DND-41 (cell line): ENCODE measurements at regions not wholly inside any gene's neighbourhood (a gene's known extent, or its start where the extent isn't known, plus 50 kb on each side); places are given as distances from the start of the nearest gene placed in this dataset.

Experiments used
- CTCF ChIP-seq: IDR thresholded peaks from 2 replicates; pipeline ENCODE4 v1.5.1; 2012; ENCODE audit warnings: borderline replicate concordance, low read length, moderate library complexity, mild to moderate bottlenecking; ENCODE audit not compliant: poor library complexity, severe bottlenecking; ENCODE audit errors: extremely low read depth
- EZH2 ChIP-seq: IDR thresholded peaks from 3 replicates; pipeline ENCODE4 v1.6.1; 2012; ENCODE audit warnings: borderline replicate concordance, low read depth, mild to moderate bottlenecking, moderate library complexity, low read length, inconsistent platforms; ENCODE audit not compliant: severe bottlenecking

GRCh38 chr11:64482588-64482987 is 73.2 kb upstream of the SLC22A11 start:
- no peak for TF ChIP-seq EZH2
- TF ChIP-seq CTCF: no peak
